ENCODE measurements at regions not wholly inside any gene's neighbourhood (a gene's known extent, or its start where the extent isn't known, plus 50 kb on each side); places are given as distances from the start of the nearest gene placed in this dataset.

GRCh38 chr5:5079876-5080275 is 60.3 kb upstream of the ADAMTS16 start:
- Histone ChIP-seq H3K79me2 (ENCODE audit: control insufficient read depth, insufficient read depth, low read length) (no peaks in the 10 kb centered on the region), H3K4me1 (ENCODE audit: control insufficient read depth, extremely low read depth, insufficient read depth, low read length) (no peaks in the 10 kb centered on the region), H3K27ac (ENCODE audit: insufficient read depth, low read depth, low read length) (no peak overlapping the region), H3K4me2 (ENCODE audit: insufficient read depth, low read length) (no peak overlapping the region), H3K36me3 (ENCODE audit: control insufficient read depth in 2 of 2, extremely low read depth in 1 of 2, insufficient read depth in 2 of 2, low read length in 2 of 2) (no peaks in the 10 kb centered on the region), H3K9me1 (replicated peaks; ENCODE audit: control insufficient read depth, extremely low read depth, insufficient read depth, low read length) (no peaks in the 10 kb centered on the region), H2AFZ (ENCODE audit: low read depth, low read length) (no peak overlapping the region), H3K9me3 (replicated peaks; ENCODE audit: control insufficient read depth, insufficient read depth, low read length) (peaks cover 3% of the 10 kb centered on the region), H4K20me1 (replicated peaks; ENCODE audit: control insufficient read depth, extremely low read depth, insufficient read depth, low read length) (no peaks in the 10 kb centered on the region), H3K4me3 (replicated peaks in 1 of 3; ENCODE audit: insufficient read depth in 1 of 3, low read depth in 1 of 3, low read length in 3 of 3) (no peak overlapping the region), H3K27me3 (ENCODE audit: control insufficient read depth in 2 of 2, insufficient read depth in 2 of 2, low read length in 2 of 2) (no peaks in the 10 kb centered on the region), H3K9ac (replicated peaks; ENCODE audit: extremely low read depth, insufficient read depth, low read length) (no peak overlapping the region)
- intact Hi-C loops (cut with micrococcal nuclease) (no loop called here), dilution Hi-C loops (cut with MboI; ENCODE audit: extremely low pct_ligation_motif_present, low sequenced_read_pairs) (no loop called here)
- no peak for DNase-seq (ENCODE audit: low read depth, low spot score)
- no peak for TF ChIP-seq MAX (IDR thresholded peaks at IDR 0.05; ENCODE audit: insufficient read depth, insufficient read length)
- no peak for TF ChIP-seq POLR2A (IDR thresholded peaks at IDR 0.05; ENCODE audit: low read depth, low read length)
- no peak for TF ChIP-seq GATA2 (IDR thresholded peaks at IDR 0.05; ENCODE audit: insufficient read depth, insufficient read length, low read depth, low read length)
- no peak for TF ChIP-seq EZH2 (IDR thresholded peaks at IDR 0.05; ENCODE audit: borderline replicate concordance, low read depth, low read length, severe bottlenecking)
- TF ChIP-seq JUN (IDR thresholded peaks at IDR 0.05; ENCODE audit: borderline replicate concordance, insufficient read depth, insufficient read length, low read depth), result no peak
- BruUV-seq (replicated peaks), result no TSS peak
- CTCF ChIA-PET, result no interaction called here
- no peak for FAIRE-seq
- POLR2A ChIA-PET, result no interaction called here

DNA sequence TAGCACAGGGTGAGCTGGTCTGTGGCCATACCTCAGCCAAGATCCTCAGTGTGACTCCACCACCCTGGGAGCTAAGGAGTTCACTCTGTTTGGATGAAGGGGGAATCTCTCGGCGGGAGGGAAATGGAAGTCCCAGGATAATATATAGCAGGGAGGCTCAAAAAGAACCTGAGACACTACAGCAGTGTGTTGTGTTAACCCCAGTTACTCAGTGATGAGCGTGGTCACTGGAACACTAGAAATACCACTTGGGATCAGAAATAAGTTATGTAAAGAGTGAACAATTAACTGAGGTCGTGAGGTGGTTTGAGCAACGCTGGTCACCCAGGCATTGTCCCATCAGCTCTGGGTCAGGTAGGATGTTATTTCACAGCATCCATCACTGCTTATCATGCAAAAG is 59.3 kb upstream of the ADAMTS16 start:
- no peak overlapping the region for H2AFZ ChIP-seq (ENCODE audit: low read depth, low read length)
- H4K20me1 ChIP-seq (replicated peaks; ENCODE audit: control insufficient read depth, extremely low read depth, insufficient read depth, low read length), result no peaks in the 10 kb centered on the region
- no peaks in the 10 kb centered on the region for H3K79me2 ChIP-seq (ENCODE audit: control insufficient read depth, insufficient read depth, low read length)
- no peaks in the 10 kb centered on the region for H3K9me1 ChIP-seq (replicated peaks; ENCODE audit: control insufficient read depth, extremely low read depth, insufficient read depth, low read length)
- TF ChIP-seq EZH2 (IDR thresholded peaks at IDR 0.05; ENCODE audit: borderline replicate concordance, low read depth, low read length, severe bottlenecking) (no peak), JUN (IDR thresholded peaks at IDR 0.05; ENCODE audit: borderline replicate concordance, insufficient read depth, insufficient read length, low read depth) (no peak)
- dilution Hi-C loops (cut with MboI; ENCODE audit: extremely low pct_ligation_motif_present, low sequenced_read_pairs) (no loop called here), intact Hi-C loops (cut with micrococcal nuclease) (no loop called here)
- no peak overlapping the region for H3K27ac ChIP-seq (ENCODE audit: insufficient read depth, low read depth, low read length)
- no peak overlapping the region for H3K4me3 ChIP-seq (replicated peaks in 1 of 3; ENCODE audit: insufficient read depth in 1 of 3, low read depth in 1 of 3, low read length in 3 of 3)
- BruUV-seq (replicated peaks), result no TSS peak
- no peak for DNase-seq (ENCODE audit: low read depth, low spot score)
- no peaks in the 10 kb centered on the region for H3K36me3 ChIP-seq (ENCODE audit: control insufficient read depth in 2 of 2, extremely low read depth in 1 of 2, insufficient read depth in 2 of 2, low read length in 2 of 2)
- no peak overlapping the region for H3K4me2 ChIP-seq (ENCODE audit: insufficient read depth, low read length)
- ChIA-PET CTCF (no interaction called here), POLR2A (no interaction called here)
- peaks cover 3% of the 10 kb centered on the region for H3K9me3 ChIP-seq (replicated peaks; ENCODE audit: control insufficient read depth, insufficient read depth, low read length)
- no peak overlapping the region for H3K9ac ChIP-seq (replicated peaks; ENCODE audit: extremely low read depth, insufficient read depth, low read length)
- no peaks in the 10 kb centered on the region for H3K27me3 ChIP-seq (ENCODE audit: control insufficient read depth in 2 of 2, insufficient read depth in 2 of 2, low read length in 2 of 2)
- FAIRE-seq, result no peak
- no peaks in the 10 kb centered on the region for H3K4me1 ChIP-seq (ENCODE audit: control insufficient read depth, extremely low read depth, insufficient read depth, low read length)
